GM19240 (cell line): ENCODE measurements at regions not wholly inside any gene's neighbourhood (a gene's known extent, or its start where the extent isn't known, plus 50 kb on each side); places are given as distances from the start of the nearest gene placed in this dataset.

Source experiments
- DNase-seq: peaks from one replicate; pipeline ENCODE4 v3.0.0; 2011; ENCODE audit warnings: low spot score; ENCODE audit not compliant: insufficient read length

DNA sequence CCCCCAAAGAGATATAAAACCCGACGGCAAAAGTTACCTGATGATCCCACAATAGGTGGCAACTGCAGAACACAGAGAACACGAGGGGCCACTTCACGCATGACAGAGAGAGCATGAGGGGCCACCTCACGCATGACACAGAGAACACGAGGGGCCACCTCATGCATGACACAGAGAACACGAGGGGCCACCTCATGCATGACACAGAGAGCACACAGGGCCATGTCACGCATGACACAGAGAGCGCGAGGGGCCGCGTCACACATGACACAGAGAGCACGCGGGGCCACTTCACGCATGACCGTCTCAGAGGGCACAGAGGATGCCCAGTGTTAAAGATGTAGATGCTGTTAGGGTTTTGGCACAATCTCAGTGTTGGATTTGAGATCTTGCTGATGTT lies 1359.5 kb downstream of the TBC1D22A start:
- DNase-seq = no peak

DNA sequence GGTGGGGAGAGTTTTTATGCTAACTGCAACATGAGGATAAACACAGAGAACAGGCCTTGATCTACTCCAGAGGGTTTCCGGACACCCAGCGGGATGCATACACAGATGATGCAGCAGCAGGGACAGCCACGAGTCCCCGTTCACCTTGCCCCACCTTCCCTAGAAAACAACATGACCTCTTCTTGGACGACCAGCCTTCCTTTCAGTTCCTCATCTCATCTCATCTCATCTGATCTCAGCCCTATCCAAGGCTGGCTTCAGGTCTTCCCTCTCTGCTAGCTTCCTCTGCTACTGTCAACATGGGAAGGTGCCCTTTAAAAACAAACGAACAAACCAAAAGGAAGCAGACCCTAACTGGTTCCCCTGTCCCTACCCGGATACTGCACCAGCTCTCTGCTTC lies 1356.2 kb downstream of the TBC1D22A start:
- no peak for DNase-seq

GRCh38 chr22:48116871-48117270 lies 1354.4 kb downstream of the TBC1D22A start:
- DNase-seq = no peak

GRCh38 chr22:48112687-48113521 lies 1350.5 kb downstream of the TBC1D22A start:
- no peak for DNase-seq

DNA sequence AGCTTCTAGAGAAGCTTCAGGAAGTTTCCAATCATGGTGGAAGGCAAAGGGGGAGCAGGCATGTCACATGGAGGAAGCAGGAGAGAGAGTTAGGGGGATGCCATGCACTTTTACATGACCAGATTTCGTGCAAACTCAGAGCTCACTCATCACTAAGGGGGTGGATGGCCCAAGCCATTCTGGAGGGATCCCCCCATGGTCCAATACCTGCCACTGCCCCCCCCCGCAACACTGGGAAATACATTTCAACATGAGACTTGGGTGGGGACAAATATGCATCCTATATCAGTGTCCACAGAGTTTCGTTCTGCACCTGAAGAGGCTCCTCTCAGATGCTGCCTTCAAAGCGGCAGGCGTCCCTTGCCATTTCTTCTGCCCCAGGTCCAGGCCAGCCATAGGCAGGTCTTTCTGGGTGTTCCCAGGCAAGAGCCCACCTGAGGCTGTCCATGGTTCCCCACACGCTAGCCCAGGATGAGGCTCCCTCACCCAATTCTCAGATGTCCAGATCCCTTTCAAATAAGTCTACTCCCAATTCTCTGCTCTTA lies 1344.3 kb downstream of the TBC1D22A start:
- no peak for DNase-seq

- DNase-seq = no peak
These were observed 1343.8 kb downstream of the TBC1D22A start for GRCh38 chr22:48106215-48106614.

GRCh38 chr22:48105259-48105658 lies 1342.8 kb downstream of the TBC1D22A start:
- no peak for DNase-seq

DNA sequence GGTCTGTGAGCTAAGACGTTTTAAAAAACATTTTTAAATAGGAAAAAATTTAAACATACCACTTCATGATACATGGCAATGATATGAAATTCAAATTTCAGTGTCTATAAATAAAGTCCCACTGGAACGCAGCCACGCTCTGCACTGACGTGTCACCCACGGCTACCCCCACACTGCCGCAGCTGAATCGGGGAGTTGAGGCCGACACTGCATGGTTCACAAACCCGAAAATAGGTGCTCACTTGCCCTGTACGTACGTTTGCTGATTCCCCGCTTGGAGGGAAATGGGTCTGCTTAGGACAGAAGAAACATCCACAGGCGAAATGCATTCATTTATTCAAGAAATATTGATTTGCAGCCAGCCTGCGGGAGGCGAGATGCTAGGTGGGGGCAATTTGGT lies 1342.3 kb downstream of the TBC1D22A start:
- DNase-seq = no peak

GRCh38 chr22:48104102-48104738 lies 1341.8 kb downstream of the TBC1D22A start:
- no peak for DNase-seq

- DNase-seq = no peak
These were observed 1340.9 kb downstream of the TBC1D22A start for GRCh38 chr22:48103126-48103875.

DNA sequence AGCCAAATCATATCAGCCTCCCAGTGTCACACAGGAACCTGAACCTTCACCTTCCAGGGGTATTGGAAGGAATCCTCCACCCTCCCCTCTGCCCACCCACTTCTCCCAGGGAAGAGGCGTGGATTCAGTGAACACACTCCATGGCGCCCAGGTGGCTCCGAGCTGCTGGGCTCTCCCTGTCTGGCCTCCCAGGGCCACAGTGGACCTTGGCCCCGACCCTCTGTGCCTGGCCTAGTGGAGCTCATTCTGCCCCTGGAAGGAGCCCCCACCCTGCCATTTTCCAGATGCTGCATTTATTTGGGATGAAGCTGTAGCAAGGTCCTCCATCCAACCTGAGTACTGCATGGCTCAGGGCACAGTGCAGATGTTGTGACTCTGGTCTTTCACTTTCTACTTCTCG lies 1340.1 kb downstream of the TBC1D22A start:
- no peak for DNase-seq

DNA sequence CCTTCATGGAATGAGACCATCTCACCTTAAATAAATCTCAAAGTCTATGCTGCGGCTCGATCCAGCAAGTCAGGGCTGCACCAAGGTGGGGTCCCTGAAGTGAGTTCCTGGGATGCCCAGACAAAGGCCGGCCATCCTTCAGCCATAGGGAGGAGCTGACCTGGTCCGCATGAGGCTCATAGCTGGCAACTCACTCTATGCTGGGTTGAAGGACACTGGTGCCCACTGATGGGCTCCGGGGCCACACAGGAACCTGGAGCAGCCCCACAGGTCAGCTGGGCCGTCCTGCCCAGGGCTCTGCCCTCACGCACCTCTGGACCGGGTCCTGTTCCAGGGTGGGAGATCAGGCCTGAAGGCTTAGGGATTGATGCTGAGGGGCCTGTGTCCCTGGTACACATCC lies 1339.3 kb downstream of the TBC1D22A start:
- no peak for DNase-seq

GRCh38 chr22:48100685-48101417 lies 1338.4 kb downstream of the TBC1D22A start:
- no peak for DNase-seq

- no peak for DNase-seq
These were observed 1337.2 kb downstream of the TBC1D22A start for GRCh38 chr22:48099671-48100070.

DNA sequence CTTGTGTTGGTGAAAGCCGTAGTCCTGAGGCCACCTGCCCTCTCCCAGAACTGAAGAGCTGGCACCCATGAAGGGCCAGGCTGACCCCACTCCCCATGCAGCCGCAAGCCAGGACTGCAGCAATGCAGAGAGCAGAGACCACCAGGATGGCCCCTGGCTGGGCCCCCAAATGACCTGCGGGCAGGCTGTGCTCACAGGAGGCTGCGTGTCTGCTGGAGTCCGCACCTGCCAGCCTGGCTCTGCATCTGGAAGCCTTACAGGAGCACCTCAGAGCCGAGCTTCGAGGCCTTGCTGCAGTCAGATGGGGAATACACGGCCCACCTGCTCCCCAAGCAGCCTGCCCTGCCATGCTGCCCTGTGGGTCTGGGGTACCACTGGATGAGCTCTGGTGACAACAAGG lies 1336.8 kb downstream of the TBC1D22A start:
- DNase-seq = no peak

GRCh38 chr22:48098921-48099245 lies 1336.4 kb downstream of the TBC1D22A start:
- no peak for DNase-seq

DNA sequence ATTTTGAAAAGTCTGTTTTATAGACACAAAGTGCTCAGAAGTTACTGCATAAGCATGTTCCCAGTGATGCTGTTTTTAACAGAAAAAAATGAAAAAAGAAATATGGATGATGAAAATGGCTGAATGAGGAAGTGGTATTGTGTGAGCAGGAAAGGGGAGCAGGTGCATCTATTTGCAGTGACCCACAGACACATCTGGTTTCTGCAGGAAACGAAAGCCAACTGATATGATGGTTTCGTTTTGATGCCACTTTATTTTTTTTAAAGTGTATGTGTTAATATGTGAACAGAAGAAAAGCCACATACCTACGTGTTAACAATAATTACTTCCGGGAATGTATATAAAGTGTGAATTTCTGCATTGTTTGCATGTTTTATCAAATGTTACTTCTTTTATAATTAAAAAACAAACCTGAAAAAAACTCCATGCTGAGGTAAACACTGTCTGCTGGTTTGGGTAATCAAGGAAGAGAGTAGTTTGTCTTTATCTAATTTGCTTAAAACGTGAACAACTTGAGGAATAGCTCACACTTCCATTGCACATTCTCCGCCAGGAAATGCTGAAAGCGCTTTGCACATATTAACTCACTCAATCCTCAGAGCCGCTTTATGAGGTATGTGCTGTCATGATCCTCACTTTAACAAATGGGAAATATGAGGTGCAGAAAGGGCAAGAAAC lies 1335.9 kb downstream of the TBC1D22A start:
- DNase-seq = no peak

- DNase-seq = no peak
These were observed 1335.3 kb downstream of the TBC1D22A start for GRCh38 chr22:48097723-48098122.

- DNase-seq = no peak
These were observed 1334.6 kb downstream of the TBC1D22A start for GRCh38 chr22:48096851-48097665.

DNA sequence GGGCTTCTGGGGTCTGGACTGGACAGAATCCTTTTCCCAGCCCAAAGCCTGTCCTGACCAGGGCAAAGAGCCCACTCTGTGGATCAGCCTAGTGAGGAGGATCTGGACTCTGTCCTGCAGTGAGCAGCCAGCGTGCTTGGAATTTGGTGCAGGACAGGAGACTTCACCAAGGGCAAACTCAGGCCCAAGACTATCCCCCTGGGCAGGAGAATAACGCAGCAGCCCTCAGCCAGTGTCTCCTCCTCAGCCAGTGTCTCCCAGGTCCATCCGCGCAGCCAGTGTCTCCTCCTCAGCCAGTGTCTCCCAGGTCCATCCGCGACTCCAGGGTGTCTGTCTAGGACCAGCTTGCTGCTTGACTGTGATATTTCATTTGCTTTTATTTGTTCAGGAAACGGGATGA lies 1334.0 kb downstream of the TBC1D22A start:
- no peak for DNase-seq
